Neural progenitor cell (in vitro differentiated cells): ENCODE measurements at regions not wholly inside any gene's neighbourhood (a gene's known extent, or its start where the extent isn't known, plus 50 kb on each side); places are given as distances from the start of the nearest gene placed in this dataset.

Source experiments
- DNase-seq: peaks from one replicate; pipeline ENCODE4 v3.0.0-alpha.2; 2016; ENCODE audit warnings: low spot score
- H2AFZ ChIP-seq: fragments of 200-600 bp; sonication (generic); replicated peaks from 2 replicates; pipeline ENCODE4 v1.6.1; 2016; ENCODE audit warnings: antibody characterized with exemption
- H3F3A ChIP-seq: fragments of 200-600 bp; sonication (generic); 2 replicates; pipeline ENCODE4 v1.6.1; 2016; ENCODE audit warnings: antibody characterized with exemption, low read depth
- H3K27ac ChIP-seq: fragments of 200-600 bp; sonication (generic); 2 replicates; pipeline ENCODE4 v1.5.1; 2016; ENCODE audit warnings: mild to moderate bottlenecking
- H3K27me3 ChIP-seq: fragments of 200-600 bp; sonication (generic); 2 replicates; pipeline ENCODE4 v1.6.1; 2016; ENCODE audit warnings: mild to moderate bottlenecking, moderate library complexity
- H3K36me3 ChIP-seq: fragments of 200-600 bp; sonication (generic); 2 replicates; pipeline ENCODE4 v1.5.1; 2016
- H3K4me1 ChIP-seq: fragments of 200-600 bp; sonication (generic); 2 replicates; pipeline ENCODE4 v1.6.1; 2016; ENCODE audit warnings: mixed run types
- H3K4me2 ChIP-seq: fragments of 200-600 bp; sonication (generic); 2 replicates; pipeline ENCODE4 v1.6.1; 2016
- H3K4me3 ChIP-seq: fragments of 200-600 bp; sonication (generic); 2 replicates; pipeline ENCODE4 v1.5.1; 2016
- H3K79me2 ChIP-seq: fragments of 200-600 bp; sonication (generic); 2 replicates; pipeline ENCODE4 v1.6.1; 2016; ENCODE audit warnings: low read depth
- H3K9ac ChIP-seq: fragments of 200-600 bp; sonication (generic); 2 replicates; pipeline ENCODE4 v1.6.1; 2016
- H3K9me3 ChIP-seq: fragments of 200-600 bp; sonication (generic); 2 replicates; pipeline ENCODE4 v1.5.1; 2016; ENCODE audit warnings: low read depth
- H4K20me1 ChIP-seq: fragments of 200-600 bp; sonication (generic); 2 replicates; pipeline ENCODE4 v1.6.1; 2016; ENCODE audit warnings: low read depth
- H3K27ac Mint-ChIP-seq: 3 replicates; pipeline ENCODE4 v1.8.0; 2021; ENCODE audit warnings: mixed read lengths
- H3K27me3 Mint-ChIP-seq: 2 replicates; pipeline ENCODE4 v1.8.0; 2022; ENCODE audit warnings: low read depth, mild to moderate bottlenecking, inconsistent platforms, moderate library complexity, mixed read lengths; ENCODE audit not compliant: insufficient read depth
- H3K36me3 Mint-ChIP-seq: 3 replicates; pipeline ENCODE4 v1.8.0; 2021; ENCODE audit warnings: mixed read lengths
- H3K4me1 Mint-ChIP-seq: 3 replicates; pipeline ENCODE4 v1.8.0; 2021; ENCODE audit warnings: mixed read lengths
- H3K4me3 Mint-ChIP-seq: 3 replicates; pipeline ENCODE4 v1.8.0; 2021; ENCODE audit warnings: mild to moderate bottlenecking, moderate library complexity, mixed read lengths
- H3K9me3 Mint-ChIP-seq: 3 replicates; pipeline ENCODE4 v1.8.0; 2020; ENCODE audit warnings: mixed read lengths
- EZH2 ChIP-seq: fragments of 200-600 bp; sonication (generic); IDR thresholded peaks from 2 replicates; pipeline ENCODE4 v1.6.1; 2017; ENCODE audit warnings: antibody characterized with exemption, mild to moderate bottlenecking, moderate library complexity
- EZH2phosphoT487 ChIP-seq: fragments of 200-600 bp; sonication (generic); IDR thresholded peaks from 2 replicates; pipeline ENCODE4 v1.6.1; 2017; ENCODE audit warnings: antibody characterized with exemption
- TF ChIP-seq, protein P1 (sequence below): fragments of 200-600 bp; sonication (generic); IDR thresholded peaks from 2 replicates; pipeline ENCODE4 v1.5.1; 2017; ENCODE audit warnings: antibody characterized with exemption, mild to moderate bottlenecking

DNA sequence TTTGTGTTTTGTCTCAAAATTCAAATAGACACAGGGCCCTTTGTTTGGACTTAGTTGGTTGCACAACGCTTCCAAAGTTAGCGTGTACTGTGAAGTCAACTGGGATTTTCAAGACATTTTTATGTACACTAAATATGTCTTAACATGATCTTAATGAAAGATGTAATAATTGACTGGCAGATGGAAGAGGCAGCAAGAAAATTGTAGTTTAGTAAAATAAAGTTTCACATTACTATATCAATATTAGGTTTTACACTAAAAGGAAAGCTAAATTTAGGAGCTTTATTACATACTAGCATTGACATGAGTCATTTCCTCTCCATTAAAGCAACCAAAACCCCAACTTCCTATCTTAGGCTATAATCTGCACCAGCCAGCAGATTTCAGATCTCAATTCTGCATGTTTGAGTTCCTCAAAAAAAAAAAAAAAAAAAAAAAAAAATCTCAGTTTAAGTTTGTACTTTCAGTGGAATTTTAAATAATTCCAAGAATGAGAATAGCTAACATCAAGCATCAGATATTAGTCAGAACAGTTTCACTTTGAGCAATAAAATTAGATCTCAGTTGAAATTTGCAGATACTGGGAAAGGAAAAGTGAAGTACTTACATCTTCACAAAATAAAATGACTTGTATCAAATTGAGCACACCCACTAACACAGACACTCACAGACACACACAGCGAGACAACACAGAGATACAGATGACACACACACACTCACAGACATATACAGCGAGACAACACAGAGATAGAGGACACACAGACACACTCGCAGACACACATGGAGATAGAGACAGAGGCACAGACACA, 346.6 kb upstream of the KLF6 start:
- H3K36me3 Mint-ChIP-seq = no peaks in the 10 kb centered on the region
- H3K4me1 ChIP-seq = peaks cover 11% of the 10 kb centered on the region
- no peak overlapping the region for H3K4me2 ChIP-seq
- H4K20me1 ChIP-seq = no peaks in the 10 kb centered on the region
- no peaks in the 10 kb centered on the region for H3K79me2 ChIP-seq
- no peak overlapping the region for H3K4me3 Mint-ChIP-seq
- no peak overlapping the region for H2AFZ ChIP-seq
- H3K9me3 Mint-ChIP-seq = peaks cover 2% of the 10 kb centered on the region
- H3K9ac ChIP-seq = no peak overlapping the region
- H3F3A ChIP-seq = no peaks in the 10 kb centered on the region
- H3K36me3 ChIP-seq = no peaks in the 10 kb centered on the region
- H3K27me3 ChIP-seq = no peaks in the 10 kb centered on the region
- no peak overlapping the region for H3K4me3 ChIP-seq
- H3K27ac Mint-ChIP-seq = no peak overlapping the region
- TF ChIP-seq, protein P1, sequence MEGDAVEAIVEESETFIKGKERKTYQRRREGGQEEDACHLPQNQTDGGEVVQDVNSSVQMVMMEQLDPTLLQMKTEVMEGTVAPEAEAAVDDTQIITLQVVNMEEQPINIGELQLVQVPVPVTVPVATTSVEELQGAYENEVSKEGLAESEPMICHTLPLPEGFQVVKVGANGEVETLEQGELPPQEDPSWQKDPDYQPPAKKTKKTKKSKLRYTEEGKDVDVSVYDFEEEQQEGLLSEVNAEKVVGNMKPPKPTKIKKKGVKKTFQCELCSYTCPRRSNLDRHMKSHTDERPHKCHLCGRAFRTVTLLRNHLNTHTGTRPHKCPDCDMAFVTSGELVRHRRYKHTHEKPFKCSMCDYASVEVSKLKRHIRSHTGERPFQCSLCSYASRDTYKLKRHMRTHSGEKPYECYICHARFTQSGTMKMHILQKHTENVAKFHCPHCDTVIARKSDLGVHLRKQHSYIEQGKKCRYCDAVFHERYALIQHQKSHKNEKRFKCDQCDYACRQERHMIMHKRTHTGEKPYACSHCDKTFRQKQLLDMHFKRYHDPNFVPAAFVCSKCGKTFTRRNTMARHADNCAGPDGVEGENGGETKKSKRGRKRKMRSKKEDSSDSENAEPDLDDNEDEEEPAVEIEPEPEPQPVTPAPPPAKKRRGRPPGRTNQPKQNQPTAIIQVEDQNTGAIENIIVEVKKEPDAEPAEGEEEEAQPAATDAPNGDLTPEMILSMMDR = no peak
- no peak for TF ChIP-seq EZH2phosphoT487
- TF ChIP-seq EZH2 = no peak
- H3K4me1 Mint-ChIP-seq = peaks cover 6% of the 10 kb centered on the region
- peaks cover 2% of the 10 kb centered on the region for H3K27me3 Mint-ChIP-seq
- H3K9me3 ChIP-seq = no peaks in the 10 kb centered on the region
- DNase-seq = no peak
- H3K27ac ChIP-seq = no peak overlapping the region

DNA sequence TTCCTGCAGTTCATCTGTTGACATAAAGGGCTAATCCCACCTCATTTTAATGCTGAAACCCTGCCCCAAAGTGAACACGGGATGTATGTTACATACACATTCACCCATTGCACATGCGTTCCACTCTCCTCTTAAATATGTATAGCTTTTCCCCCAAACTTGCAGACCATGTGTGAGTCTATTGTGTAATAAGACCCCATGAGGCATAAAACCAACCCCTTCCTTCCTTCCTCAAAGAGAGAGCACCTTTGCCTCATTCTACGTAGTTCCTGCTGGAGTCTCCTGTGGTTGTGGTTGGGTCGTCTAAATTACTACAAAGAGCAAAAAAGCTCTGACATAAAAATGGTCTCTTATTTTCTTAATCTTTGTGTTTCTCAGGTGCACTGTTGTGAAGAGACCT, 345.7 kb upstream of the KLF6 start:
- H3K27me3 ChIP-seq = no peaks in the 10 kb centered on the region
- H3K27ac Mint-ChIP-seq = no peak overlapping the region
- no peak overlapping the region for H3K4me3 Mint-ChIP-seq
- peaks cover 2% of the 10 kb centered on the region for H3K27me3 Mint-ChIP-seq
- H3K36me3 Mint-ChIP-seq = no peaks in the 10 kb centered on the region
- H3F3A ChIP-seq = no peaks in the 10 kb centered on the region
- H3K9me3 Mint-ChIP-seq = peaks cover 8% of the 10 kb centered on the region
- peaks cover 6% of the 10 kb centered on the region for H3K4me1 Mint-ChIP-seq
- no peaks in the 10 kb centered on the region for H4K20me1 ChIP-seq
- DNase-seq = no peak
- H3K9ac ChIP-seq = no peak overlapping the region
- peak overlapping the region; percentile 77 for H2AFZ ChIP-seq
- H3K4me3 ChIP-seq = no peak overlapping the region
- H3K27ac ChIP-seq = no peak overlapping the region
- no peaks in the 10 kb centered on the region for H3K79me2 ChIP-seq
- peaks cover 11% of the 10 kb centered on the region for H3K4me1 ChIP-seq
- TF ChIP-seq EZH2 (no peak), EZH2phosphoT487 (no peak)
- TF ChIP-seq, protein P1 = no peak
- H3K4me2 ChIP-seq = no peak overlapping the region
- no peaks in the 10 kb centered on the region for H3K9me3 ChIP-seq
- no peaks in the 10 kb centered on the region for H3K36me3 ChIP-seq

DNA sequence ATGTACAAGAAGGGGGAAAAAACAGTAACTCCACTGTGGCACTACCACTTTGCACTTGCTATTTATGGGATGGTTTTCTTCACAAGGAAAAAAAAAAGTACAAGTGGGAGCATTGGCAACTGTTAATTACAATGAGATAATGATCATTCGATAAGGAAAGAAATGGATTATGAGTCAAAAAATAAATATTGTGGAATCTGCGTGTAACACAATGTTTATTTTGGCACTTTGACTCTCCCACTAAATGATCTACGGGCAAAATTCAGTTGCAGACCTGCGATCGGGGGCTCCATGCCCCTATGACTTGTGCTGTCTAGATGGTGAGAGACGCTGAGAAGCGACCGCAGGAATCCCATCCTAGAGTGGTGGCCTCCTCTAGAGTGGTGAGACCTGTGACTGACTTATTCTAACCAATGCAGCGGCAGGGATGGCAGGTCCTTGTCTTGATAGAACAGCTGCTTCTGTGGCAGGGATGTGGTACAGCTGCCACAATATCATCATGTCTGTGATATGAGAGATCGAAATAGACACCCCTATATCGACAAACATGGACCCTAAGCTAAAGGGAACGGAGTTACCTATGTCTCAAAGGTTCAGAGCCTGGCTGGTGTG, 345.0 kb upstream of the KLF6 start:
- Histone ChIP-seq H3K9ac (no peak overlapping the region), H3K79me2 (no peaks in the 10 kb centered on the region), H3K4me1 (peaks cover 11% of the 10 kb centered on the region), H3K27me3 (no peaks in the 10 kb centered on the region), H3F3A (no peaks in the 10 kb centered on the region), H4K20me1 (no peaks in the 10 kb centered on the region), H3K4me3 (no peak overlapping the region), H2AFZ (peak overlapping the region; percentile 77), H3K9me3 (no peaks in the 10 kb centered on the region), H3K36me3 (no peaks in the 10 kb centered on the region), H3K27ac (no peak overlapping the region), H3K4me2 (no peak overlapping the region)
- no peaks in the 10 kb centered on the region for H3K36me3 Mint-ChIP-seq
- DNase-seq = no peak
- H3K27me3 Mint-ChIP-seq = peaks cover 2% of the 10 kb centered on the region
- H3K27ac Mint-ChIP-seq = no peak overlapping the region
- TF ChIP-seq EZH2phosphoT487 (no peak), EZH2 (no peak)
- TF ChIP-seq, protein P1 = no peak
- H3K4me3 Mint-ChIP-seq = no peak overlapping the region
- H3K9me3 Mint-ChIP-seq = peaks cover 12% of the 10 kb centered on the region
- H3K4me1 Mint-ChIP-seq = peaks cover 6% of the 10 kb centered on the region
